AML-193 (cell line): ENCODE measurements at regions not wholly inside any gene's neighbourhood (a gene's known extent, or its start where the extent isn't known, plus 50 kb on each side); places are given as distances from the start of the nearest gene placed in this dataset.
A peak's percentile ranks its signal among the peaks of the same experiment; 100 is the strongest.
"Not testable (repeated sequence)": the region's sequence is repeated elsewhere in the genome, so short reads cannot be mapped to it uniquely, and the experiment has no call there.

Experiments
- DNase-seq, 2 experiments: peaks; one replicate each; lab custom pipeline; 2025; lab: John Stamatoyannopoulos, UW

DNA sequence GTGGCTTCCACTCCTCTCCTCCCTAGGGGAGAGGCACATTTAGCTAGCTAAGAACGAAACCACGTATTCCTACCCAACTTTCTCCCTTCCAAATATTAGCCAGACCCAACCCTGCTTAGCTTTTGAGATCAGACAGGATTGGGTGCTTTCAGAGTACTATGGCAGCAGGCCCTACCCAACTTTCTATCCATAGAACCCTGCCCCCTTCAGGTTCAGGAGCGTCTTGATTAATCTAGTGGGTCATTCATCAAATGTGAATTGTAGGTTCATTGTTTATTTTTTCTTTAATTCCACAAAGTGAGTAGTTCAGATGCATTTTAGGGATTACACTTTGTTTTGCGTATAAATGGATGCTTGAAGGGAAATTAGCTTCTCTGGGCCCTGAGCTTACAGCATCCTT is 188.3 kb downstream of the MIB1 start:
- DNase-seq, result no peak

DNA sequence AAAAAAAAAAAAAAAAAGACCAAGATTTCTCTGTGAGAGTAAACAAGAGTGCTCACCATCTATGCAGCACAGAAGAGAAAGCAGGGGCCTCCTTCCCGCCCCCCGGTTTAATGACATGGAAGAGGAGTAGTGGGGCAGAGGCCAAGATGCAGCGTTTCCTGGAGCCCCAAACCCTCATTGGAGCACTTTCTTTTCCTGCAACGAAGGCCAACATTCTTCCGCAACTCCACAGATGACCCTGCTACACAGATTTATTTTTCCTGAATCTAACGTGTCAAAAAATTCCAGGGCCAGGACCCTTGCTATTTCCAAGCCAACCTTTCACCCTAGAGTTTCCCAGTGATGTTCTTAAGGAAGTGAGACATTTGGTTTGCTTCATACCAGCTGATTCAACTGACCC is 189.6 kb downstream of the MIB1 start:
- DNase-seq, result no peak

DNA sequence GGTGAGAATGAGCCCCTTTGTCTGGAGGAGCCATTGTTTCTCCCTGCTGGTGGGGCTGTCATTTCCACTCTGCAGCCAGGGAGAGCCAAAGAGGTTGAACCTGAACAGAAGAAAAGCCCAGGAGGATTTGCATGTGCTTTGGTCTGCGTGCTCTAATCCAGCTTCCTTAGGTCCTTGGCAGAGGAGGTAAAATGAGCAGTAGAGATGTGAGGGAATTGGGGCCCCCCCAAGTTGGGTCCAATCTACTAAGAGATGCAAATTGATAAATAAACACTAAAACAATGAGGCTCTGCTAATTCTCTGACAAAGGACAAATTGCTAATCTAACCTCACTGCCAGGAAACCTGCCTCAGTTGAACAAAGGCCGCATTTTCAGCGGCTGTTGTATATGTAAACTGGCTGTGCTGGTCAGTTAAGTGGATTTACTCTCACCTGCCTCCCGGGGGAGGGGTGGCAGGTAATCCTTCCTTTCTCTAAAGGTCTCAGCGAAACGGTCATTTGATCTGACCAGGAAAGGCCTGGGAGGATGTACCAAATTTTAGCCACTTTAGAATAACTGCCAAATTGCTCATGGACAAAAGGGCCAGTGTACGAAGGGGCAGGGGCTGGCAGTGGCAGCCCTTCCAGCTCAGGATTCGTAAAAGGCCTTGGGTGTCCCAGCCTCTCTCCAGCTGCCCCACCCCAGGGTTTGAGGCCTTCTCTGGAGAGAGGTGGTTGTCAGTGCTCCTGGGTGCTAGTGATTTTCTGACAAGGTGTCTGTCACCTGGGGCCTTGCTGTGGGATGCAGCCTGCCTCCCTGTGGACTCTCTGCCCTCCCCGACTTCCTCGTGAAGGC is 193.6 kb downstream of the MIB1 start:
- DNase-seq, result no peak

DNA sequence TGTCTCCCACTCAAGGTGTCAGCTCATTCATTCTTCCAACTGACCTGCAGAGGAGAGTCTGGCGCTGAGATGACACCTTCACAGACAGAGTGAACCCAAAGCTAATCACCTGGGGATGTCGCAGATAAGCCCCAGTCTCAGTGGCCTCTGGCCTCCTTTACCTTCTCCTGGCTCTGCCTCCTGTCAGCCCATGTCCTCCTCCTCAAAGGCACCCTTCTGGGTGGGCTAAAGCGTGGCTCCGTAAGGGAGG is 194.1 kb downstream of the MIB1 start:
- no peak for DNase-seq

DNA sequence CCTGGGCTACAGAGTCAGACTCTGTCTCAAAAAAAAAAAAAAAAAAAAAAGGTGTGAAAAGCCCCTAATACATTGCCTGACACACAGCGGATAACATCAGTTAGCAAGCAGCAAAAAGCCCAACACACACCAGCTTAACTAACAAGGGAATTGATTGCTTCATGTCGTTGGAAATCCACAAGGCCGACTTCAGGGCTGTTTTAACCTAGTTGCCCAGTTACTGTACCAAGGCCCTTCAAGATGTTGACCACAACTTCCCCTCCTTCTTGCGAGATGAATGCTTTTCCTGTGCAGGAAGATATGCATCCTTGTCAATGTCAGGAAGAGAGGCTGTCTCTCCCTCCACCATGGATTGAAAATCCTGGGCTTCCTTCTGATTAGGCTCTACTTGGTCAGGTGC is 202.9 kb downstream of the MIB1 start:
- DNase-seq, result peak; percentile 5 to 13

DNA sequence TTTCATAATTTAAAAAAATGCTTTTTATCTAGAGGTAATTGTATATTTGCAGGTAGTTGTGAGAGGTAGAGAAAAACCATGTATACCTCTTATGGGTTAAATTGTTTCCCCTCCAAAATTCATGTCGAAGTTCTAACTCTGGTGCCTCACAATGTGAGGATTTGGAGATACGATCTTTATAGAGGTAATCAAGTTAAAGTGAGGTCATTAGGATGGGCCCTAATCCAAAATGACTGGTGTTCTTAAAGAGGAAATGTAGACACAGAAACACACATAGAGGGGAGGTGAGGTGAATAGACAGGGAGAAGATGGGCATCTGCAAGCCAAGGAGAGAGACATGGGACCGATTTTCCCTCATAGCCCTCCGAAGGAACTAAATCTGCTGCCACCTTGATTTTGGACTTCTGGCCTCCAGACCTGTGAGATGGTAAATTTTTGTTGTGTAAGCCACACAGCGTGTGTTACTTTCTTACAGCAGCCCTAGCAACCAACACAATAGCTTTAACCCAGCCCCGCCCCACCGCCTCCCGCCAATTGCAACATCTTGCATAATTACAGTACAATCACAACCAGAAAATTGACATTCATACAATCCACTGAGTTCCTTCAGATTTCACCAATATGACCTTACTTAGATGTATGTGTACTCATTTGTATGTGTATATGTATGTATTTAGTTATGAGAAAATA is 208.9 kb downstream of the MIB1 start:
- DNase-seq, result no peak

DNA sequence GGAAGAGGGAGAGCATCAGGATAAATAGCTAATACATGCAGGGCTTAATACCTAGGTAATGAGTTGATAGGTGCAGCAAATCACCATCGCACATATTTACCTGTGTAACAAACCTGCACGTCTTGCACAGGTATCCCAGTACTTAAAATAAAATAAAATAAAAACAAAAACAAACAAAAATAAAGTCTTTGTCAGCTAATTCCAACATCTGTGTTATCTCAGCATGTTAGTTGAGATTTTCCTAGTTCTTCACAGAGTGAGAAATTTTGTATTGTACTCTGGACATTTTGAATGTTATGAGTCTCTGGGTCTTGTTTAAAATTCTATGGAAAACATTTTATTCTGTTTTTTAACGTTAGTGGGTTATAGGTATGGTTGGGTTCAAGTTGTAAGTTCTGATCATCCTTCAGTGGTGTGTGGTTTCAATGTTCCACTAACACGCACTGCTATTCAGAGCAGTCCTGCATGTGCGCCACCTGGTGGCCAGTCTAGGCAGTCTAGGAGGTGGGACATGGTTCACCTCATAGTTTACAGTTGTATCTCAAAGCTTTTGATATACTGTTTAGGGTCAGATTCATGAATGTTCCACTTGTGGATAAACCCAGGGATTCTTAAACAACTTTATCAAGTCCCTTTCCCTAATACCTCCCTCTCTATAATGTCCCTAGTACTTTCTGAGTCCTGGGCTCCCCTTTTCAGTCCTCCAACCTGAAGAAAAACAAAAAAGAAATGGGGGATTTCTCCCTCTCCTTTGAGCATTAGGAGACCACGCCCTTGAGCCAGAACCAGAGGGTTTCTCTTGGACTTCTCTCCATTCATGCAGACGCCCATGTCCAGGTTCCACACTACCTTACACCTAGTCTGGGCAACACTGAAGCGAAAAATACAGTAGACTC is 213.4 kb upstream of the GATA6 start:
- DNase-seq, result peak; percentile 34 to 36

DNA sequence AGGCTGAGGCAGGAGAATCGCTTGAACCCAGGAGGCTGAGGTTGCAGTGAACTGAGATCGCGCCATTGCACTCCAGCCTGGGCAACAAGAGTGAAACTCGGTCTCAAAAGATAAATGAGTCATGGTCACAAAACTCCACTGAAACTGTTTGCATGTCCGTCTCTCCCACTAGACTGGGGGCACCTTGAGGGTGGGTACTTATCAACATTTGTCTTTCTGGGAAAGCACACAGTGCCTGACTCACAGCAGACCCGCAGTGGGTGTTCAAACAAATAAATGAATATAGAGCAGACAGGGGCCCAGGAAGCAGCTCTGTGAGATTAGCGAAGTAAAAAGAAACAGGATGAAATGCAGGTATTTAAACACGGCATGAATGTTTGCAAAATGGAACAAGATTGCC is 211.1 kb upstream of the GATA6 start:
- no peak for DNase-seq

DNA sequence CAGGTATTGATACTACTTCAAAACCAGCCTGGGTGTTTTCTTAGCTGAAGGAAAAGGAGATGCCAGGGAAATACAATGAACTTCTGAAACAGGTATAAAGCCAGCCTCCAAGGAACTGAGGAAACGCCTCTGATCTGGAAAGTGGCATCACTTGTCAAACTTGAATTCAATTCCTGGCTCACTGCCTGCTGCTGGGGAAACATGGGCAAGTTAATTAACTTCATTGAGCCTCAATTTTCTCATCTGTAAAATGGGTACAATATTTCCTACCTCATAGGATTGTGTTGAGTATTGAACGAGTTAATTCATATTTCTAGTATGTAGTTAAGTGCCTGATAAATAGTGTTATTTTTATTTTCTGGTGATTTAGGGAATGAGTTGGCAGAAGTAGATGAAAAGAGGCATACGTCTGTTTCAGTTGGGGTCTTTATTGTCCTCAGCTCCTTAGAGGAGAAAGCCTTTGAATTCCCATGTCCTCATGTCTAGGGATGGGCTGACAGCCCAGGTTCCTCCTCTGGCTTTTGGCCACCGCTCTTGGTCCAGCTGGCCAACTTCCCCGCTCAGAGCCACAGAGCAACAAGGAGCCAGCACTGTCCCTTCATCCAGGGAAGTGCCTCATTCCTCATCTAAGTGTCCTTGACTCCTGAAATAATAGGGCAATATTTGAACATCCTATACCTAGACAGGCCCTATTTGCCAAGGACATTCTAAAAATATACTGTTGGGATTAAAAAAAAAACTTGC is 210.5 kb upstream of the GATA6 start:
- no peak for DNase-seq

DNA sequence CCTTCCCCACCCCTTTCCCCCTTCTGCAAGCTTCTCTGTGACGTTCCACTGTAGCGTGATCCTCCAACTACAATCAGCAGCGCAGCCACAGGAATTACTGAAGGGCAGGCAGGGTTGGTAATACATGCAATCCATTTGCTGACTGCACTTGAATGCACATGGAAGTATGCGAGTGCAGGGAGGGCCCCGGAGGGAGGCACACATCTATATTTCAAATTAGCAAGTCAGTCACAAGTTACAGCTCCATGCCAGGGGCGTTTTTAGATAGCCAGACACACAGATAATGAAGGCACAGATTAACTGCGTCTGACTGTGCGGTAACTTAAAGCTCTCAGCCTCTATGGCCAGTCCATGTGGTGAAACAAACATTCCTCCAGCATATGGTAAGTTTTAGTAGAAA is 209.2 kb upstream of the GATA6 start:
- no peak for DNase-seq

DNA sequence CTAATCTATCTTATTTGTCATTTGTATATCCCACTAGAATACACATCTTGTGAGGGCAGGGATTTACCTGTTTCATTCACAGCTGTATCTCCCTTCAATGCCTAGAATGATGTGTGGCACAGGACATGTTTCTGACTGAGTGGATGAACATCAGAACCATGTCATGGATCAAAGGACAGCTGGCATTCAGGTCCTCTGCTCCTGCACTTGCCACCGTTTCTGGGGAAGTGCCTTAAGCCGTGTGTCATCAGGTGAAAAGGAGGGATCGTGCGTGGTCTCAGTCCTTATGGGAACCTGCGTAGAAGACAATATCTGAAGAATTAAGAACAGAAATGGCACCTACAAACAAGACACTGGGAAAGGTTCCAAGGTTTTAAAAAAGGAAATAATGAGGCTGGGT is 206.1 kb upstream of the GATA6 start:
- DNase-seq, result no peak

DNA sequence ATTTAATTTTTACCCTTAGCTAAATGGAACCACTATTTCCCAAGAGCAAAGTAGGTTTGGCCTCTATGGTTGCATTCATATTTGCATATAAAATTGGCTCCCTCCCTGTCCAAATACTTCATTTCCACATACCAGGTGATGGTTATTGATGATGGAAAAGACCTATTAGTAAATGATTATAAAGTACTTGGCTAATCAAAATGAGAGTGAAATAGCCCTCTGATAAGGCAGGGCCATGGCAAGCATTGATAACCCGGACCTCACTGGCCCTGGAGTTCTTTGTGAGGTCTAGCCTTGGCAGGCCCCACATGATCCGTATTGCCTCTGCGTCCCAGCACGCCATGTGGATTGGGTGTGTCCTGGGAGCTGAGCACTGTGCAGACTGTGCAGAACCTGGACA is 201.1 kb upstream of the GATA6 start:
- no peak for DNase-seq

DNA sequence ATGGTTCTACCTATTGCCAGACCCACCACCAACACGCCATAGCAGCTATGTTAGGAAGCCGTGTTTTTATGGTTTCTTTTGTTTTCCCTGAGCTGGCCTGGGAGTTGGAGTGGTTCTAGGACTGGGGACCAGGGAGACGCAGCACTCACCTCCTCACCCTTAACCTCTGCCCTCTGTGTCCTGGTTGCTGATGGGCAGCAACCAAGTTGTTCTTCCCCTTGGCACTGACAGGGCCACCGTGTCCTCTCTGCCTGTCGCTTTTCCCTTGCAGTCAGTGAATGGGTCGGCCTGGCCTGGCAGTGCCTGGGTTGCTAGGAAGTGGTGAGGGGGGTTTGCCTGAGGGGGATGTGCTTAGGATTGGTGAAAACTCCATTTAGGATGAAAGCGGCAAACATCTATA is 197.1 kb upstream of the GATA6 start:
- no peak for DNase-seq

DNA sequence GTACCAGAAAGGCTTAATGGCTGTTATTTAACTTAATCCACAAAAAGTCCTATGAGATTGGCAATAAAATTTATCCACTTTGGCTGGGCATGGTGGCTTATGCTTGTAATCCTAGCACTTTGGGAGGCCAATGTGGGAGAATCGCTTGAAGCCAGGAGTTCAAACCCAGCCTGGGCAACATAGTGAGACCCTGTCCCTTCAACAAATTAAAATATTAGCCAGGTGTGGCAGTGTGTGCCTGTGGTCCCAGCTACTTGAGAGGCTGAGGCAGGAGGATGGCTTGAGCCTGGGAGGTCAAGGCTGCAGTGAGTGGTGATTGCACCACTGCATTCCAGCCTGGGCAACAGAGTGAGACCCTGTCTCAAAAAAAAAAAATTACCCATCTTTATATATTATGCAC is 193.4 kb upstream of the GATA6 start:
- not testable (repeated sequence) for DNase-seq

DNA sequence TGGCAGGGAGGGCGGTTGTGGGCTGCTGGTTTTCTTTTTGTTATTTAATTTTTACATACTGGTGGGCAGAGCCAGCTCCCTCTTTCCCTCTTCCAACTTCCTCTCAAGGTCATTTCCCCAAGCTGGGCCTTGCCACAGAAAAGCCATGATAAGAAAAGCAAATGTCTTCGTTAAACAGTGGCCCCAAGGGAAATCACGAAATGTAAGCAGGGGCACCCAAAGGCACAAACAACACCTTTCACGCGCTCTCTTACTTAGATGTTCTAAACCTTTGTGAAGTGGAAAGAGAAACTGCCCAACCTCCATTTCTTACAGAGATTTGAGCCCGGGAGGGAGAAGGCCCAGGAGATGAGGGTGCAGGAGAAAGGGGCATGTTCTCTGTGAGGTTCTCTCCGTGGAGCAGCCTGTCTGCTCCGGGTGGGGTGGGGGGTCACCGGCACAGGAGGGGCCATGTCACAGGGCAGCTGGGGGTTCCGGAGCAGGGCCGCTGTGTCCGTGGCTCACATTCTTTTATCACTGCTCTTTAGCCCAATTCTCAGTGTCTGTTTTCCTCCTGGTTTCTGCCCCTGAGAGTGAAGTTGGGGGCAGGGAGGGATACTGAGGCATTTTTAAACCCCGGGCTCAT is 190.7 kb upstream of the GATA6 start:
- DNase-seq, result no peak

DNA sequence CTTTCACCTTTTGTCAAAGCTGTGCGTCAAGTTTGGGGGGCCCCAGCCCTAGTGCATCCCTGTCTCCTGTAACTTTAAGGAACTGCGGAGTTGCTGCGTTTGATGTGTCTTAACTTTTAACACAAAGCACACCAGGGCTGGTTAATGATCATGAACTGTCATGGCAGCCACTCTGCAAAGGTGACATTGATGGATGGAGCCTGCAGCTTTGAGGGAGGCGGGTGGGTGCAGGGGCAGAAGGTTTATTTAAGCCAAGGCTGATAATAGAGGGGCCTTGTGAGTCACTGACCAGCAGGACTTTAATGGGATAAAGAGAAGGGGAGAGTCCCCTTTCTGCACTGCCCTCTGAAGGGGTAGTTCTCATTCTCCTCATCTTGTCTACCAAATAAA is 190.2 kb upstream of the GATA6 start:
- DNase-seq, result no peak

DNA sequence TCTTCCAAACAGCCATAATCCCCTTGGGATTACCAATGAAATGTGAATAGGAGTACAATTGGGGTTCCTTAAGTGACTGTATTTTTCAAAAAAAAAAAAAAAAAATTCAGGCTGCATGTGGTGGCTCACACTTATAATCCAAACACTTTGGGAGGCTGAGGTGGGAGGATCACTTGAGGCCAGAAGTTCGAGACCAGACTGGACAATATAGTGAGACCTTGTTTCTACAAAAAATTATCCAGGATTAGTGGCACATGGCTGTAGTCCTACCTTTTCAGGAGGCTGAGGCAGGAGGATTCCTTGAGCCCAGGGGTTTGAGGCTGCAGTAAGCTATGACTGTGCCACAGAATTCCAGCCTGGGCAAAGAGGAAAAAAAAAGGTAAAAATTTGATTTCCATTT is 189.6 kb upstream of the GATA6 start:
- no peak for DNase-seq

DNA sequence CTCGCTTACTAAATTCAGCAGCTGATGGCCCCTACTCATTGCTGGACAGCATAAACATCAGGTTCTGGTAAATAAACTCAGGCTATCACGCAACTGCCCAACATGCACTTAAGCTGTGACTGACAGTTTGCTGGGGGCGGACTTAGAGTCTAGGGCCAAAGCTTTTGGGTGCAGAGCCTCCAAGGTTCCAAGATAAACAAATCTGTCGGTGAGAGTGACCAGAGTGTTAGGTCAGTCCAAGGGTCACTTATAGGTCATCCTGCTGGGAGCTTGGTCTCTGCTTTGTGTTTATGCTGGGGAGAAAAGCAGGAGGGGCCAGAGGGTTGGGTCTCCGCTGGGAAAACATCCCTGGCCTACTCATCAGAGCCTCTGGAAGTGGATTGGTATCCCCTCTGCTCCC is 188.6 kb upstream of the GATA6 start:
- DNase-seq, result no peak

DNA sequence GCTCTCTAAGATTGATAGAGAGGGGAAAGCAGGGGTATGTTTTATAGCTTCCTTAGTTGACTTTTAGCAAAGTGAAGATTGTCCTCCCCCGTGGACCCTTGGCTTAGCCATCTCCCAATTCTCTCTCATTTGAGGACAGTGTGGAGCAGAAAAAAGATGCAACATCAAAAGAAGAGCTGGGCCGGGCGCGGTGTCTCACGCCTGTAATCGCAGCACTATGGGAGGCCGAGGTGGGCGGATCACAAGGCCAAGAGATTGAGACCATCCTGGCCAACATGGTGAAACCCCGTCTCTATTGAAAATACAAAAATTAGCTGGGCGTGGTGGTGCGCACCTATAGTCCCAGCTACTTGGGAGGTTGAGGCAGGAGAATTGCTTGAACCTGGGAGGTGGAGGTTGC is 187.9 kb upstream of the GATA6 start:
- DNase-seq, result not testable (repeated sequence)

DNA sequence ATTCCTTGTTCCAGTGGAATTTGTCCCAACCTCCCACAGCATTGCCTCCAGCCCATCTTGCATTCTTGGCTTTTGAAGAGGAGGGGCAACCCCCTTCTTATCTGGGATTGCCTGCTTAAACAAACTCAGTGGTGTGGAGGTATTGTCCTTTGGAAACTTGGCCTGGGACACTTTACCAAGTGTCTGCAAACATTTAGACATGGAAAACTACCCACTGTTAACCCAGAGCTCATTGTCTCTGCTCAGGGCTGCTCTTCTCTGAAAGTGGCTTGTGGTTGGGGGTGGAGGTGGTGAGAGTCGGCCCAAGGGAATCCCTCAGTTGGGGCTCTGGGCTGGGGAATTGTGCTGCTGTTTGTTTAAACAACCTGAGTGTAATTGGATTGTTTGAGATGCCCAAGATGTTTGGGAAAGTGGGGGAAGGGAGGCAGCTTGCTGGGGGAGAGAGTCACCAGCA is 178.3 kb upstream of the GATA6 start:
- no peak for DNase-seq

DNA sequence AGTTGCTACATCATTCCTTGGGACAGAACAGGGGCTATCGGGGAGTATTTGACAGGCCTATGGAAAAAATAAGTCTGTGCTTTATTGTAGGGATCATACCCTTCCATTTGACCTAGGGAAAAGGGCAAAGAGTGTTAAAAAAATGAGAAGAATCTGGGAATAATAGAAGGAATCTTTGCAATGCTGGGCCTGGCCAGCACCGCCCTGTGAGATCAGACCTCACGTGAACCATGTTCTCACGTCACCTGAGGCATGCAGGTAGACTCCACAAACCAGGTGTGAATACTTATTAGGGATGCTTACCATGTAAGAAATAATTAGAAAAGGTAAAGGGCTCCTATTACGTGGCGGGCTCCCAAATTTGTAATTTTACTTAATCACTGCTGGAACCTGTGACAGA is 177.5 kb upstream of the GATA6 start:
- no peak for DNase-seq

DNA sequence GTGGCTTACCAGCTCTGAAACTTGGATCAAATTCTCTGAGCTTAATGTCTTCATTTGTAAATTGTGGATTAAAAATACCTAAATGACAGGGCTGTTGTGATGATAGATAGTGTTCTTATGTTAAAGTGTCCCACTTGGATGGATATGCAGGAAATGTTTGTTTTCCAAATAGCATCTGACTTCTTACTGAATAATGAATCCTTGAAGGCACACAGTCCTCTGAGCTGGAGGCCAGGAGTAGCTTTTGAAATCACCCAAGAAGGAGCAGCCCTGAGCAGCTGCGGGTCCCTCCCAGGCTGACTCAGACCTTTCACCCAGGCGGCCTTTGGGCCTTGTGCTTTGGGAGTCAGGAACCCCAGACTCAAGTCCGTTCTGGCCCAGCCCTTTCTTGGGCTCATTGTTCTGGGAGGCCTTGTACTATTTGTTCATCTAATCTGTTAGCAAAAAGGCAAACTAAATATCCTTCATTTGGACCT is 173.0 kb upstream of the GATA6 start:
- no peak for DNase-seq
